NCI-H2029 (cell line): ENCODE measurements at regions not wholly inside any gene's neighbourhood (a gene's known extent, or its start where the extent isn't known, plus 50 kb on each side); places are given as distances from the start of the nearest gene placed in this dataset.

Source experiments
- DNase-seq: peaks from one replicate; lab custom pipeline; 2025; lab: John Stamatoyannopoulos, UW

DNA sequence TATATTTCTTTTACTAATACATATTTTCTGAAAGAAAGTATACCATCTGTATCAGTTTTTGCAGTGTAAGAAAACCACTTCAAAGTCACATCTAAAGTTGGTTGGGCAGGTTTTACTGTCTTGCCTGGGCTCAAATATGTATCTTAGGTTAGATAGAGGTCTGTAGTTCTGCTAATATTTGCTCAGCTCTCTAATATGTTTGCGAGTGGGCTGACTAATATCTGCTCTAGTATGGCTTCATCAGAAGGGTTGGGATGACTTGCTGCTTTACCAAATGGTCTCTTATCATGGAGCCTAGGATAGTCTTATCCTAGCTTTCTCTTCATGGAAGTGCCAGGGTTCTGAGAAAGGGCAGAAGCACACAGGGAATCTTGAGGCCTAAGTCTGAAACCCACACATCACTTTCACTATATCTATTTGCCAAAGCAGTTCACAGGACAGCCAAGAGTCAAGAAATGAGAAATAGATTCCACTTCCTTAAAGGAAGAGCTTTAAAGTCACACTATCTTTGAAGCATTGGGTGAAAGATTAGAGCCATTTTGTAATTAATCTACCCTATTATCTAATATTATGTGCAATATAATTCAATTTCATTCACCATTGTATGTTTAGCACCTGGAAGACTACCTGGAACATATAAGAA lies 610.0 kb downstream of the KCNJ3 start:
- DNase-seq: no peak

DNA sequence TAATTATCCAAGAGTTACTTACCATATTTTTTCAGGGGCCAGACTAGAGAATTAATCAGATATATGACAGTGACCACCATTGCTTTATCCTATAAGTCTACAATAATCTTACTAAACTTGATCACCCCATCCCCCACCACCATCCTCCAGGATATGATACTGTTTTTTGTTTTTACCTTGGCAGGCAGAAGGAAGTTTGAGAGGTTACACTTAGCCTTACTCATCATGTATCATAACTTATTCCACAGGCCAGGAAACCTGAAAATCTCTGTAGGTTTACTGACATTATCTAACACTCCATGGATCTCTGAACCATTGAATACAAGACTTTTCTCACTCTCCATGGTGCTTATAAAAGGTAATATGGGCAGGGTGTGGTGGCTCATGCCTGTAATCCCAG lies 602.7 kb downstream of the KCNJ3 start:
- DNase-seq: no peak

DNA sequence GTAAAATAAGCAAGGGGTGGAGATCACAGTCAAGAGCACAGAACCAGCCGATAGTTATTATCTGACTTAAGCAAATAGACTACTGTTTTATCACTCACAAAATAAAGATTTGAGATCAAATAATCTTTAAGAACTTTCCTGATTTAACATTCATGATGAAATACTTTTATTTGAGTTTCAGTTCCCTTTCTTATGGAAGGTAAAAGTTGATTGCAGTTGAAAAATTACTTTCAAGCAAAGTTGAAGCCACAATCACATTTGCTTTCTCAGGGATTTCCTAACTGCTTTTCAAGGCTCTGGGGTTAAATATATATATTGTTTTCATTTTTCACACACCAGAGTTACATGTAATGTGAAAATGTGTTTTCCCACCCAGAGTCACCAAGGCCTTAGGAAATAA lies 599.5 kb downstream of the KCNJ3 start:
- DNase-seq: no peak

DNA sequence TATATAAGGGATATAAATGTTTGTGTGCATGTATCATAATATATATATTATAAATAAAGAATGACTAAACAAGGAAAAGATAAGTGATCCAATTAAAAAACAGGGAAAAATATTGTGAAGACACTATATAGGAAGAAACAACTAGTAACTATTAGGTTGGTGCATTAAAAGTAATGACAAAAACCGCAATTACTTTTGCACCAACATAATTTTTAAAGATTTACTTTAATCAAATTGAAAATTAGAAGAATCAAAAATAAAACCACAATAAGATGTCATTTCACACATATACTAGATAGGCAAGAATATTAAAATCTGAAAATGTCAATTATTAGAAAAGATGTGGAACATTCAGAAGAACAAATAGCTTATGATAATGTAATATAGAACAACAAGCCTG lies 595.9 kb downstream of the KCNJ3 start:
- DNase-seq: no peak

DNA sequence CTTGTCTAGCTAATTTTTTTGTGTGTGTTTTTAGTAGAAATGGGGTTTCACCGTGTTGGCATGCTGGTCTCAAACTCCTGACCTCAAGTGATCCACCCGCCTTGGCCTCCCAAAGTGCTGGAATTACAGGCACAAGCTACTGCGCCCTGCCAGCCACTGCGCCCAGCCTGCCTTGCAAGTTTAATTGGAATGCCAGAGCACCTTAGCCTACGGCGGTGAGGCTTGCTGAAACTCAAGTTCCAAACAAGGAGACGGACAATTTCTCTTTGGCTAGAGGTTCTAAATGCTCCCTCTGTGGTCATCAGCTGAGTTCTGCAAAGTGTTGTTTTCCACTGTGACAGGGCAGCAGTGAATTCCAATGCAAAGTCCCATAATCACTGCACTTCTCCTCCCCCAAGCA lies 583.4 kb downstream of the KCNJ3 start:
- DNase-seq: no peak

DNA sequence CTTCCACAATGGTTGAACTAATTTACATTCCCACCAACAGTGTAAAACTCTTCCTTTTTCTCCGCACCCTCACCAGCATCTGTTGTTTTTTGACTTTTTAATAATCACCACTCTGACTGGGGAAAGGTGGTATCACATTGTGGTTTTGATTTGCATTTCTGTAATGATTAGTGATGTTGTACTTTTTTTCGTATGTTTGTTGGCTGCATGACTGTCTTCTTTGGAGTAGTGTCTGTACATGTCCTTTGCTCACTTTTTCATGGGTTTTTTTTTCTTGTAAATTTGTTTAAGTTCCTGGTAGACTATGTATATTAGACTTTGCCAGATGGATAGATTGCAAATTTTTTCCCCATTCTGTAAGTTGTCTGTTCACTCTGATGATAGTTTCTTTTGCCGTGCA lies 574.8 kb downstream of the KCNJ3 start:
- no peak for DNase-seq

DNA sequence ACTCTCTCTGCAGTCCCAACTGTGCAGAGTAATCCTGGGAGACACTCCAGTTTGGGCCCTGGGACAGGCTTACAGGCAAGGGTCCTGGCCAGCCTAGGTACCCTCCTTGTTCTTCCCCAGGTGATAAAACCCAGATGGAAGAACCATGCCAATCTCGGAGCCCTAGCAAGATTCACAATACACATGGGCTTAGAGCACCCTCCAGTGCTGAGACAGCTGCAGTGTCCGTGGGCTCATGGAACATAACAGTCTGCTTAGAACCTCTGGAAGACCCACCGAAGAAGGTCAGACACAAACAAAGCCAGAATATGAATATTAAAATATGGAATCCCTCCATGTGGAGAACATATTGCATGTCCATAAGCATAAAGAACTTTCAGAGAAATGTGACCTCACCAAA lies 568.1 kb downstream of the KCNJ3 start:
- no peak for DNase-seq

DNA sequence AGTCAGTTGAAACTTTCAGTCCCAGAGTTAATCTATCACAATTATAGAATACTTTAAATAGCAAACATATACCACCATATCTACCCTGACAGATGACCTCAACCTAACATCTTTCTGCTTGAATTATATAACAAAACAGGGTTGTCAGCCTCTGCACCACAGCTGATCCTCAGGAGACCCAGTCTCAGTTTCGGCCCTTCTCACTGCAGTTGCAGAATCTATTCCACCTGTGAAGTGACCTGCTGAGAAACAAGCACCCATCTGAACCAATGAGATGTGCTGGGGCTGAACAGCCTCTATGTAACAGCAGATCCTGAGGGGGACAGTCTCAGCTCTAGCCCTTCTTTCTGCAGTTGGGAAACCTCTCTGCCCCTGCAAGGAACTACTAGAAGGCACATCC lies 567.6 kb downstream of the KCNJ3 start:
- no peak for DNase-seq

DNA sequence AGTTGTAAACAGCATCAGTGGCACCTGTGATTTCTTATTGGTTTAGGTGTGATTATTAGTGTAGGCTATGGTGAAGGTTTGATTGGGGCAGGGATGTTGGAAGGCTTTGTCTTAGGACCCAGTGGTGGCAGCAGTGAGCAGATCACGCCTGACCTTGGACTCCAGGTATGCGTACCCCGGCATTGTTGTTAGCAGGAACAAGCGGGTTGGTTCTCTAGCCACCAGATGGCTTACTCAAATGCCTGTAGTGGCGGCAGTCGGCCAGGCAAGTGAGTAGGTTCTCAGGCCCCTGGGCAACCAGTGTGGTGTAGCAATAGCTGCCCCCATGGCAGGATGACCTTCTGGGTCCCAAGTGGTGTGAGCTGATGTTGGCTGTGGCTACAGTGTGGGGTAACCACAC lies 558.3 kb downstream of the KCNJ3 start:
- DNase-seq: no peak

DNA sequence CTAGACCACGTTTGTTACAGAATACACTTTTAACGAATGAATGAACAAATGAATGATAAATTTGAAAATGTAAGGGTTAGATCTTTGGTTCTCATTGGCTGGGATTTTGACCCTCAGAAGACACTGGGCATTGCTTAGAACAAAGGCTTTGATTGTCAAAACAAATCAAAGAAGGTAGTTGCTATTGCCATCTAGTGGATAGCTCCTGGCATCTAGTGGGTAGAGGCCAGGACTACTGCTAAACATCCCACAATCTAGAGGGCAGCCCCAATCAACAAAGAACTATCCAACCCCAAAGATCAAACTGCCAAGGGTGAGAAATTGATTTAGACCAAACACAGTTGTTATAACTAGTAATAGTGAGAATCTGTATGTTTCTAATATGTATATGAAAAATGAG lies 552.3 kb downstream of the KCNJ3 start:
- DNase-seq: no peak

DNA sequence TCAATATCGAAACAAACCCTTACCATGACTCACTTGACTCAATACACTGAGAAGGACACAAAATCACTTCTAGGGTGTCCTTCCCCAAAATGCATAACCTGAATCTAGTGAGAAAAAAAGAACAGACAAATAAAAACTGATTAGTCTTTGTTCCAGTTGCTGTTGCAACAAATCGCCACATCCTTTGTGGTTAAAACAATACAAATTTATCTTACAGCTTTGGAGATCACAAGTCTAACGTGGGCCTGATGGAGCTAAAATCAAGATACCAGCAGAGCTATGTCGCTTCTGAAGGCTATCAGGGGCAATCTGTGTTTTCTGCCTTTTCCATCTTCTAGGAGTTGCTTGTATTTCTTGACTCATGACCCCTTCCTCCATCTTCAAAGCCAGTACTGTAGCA lies 541.7 kb downstream of the KCNJ3 start:
- DNase-seq: no peak

DNA sequence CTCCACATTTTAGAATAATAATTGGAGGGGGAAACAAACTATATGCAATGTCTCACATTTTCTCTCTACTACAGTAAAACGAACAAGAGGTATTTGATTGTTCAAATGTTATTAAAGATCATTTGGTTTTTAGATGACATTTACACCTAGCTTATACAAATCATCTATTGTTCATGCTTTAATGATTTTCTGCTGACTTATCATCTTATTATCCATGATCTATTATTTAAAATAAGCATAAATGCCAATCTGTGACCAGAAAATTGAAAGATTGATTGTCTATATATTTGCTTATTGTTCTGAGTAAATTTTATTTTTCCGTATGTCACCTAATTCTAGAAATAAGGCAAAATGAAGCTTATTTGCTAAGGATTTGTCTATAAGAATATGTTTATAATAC lies 537.2 kb downstream of the KCNJ3 start:
- DNase-seq: no peak

DNA sequence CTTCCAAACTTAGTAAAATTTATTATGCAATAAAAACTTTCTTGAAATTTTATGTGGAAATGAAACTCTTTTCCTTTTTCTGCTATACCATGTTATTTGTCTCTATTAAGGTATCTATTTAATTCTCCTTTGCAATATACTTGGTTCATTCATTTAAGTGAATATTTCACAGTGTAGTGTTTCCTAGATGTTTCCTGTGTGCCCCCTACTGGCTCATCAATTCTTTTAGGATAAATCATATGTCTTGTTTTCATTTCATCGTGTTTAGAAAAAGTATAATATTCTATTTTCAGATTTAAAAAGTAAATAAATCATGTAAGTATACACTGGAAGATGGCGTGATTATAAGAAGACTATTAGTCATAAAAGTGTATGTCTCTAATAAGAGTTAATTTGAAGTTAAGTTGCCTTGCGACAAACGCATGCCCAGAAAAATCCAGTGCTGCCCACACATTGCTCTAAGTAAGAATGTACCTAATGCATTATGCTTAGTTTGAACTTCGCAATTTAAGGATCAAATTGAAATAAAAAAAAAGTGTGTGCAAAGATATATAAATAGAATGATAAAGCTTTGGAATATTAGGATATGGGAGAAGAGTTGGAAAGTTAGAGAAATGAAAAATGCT lies 525.4 kb downstream of the KCNJ3 start:
- DNase-seq: peak; percentile 5

DNA sequence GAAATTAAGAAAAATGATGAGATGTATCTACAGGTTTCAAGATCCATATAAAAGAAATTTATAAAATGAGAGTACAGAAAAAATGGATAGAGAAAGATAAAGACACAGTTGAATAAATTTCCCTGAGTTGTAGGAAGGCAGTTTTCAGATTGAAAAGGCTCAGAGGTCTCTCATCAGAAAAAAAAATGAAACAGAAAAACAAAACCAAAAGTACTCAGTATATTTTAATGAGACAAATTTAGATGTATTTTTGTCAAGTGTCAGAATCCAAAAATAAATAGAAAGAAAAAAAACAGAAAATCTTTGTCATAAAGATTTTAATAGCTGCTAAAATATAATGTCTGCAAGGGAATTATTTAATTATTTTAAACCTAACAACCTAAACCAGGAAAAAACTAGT lies 520.5 kb downstream of the KCNJ3 start:
- DNase-seq: no peak

DNA sequence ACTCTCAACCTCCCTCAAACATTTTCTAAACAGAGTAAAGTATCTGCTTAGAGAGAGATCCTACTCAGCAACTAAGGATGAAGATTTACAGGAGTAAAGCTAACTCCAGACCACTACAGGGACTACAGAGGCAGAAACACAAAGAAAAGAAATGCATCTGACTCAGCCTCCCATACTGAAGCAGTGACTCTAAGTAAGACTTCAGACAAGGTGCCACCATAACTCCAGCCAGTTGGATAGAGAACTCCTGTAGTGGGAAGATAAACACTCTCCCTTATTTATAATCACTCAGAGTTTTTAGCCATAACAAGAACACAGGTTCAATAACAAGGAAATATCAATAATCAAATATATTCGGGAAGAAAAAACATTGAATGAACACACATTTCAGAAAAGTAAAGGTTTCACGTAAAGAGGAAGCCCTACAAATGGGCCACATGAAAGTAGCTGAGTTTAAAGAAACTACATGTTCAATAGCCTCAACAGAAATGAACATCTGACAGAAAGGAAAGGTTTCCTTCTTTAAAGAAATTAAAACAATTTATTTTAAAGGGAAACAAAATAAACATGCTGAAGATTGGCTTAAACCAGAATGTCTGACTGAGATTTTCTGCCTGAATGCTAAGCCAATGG lies 519.9 kb downstream of the KCNJ3 start:
- no peak for DNase-seq

DNA sequence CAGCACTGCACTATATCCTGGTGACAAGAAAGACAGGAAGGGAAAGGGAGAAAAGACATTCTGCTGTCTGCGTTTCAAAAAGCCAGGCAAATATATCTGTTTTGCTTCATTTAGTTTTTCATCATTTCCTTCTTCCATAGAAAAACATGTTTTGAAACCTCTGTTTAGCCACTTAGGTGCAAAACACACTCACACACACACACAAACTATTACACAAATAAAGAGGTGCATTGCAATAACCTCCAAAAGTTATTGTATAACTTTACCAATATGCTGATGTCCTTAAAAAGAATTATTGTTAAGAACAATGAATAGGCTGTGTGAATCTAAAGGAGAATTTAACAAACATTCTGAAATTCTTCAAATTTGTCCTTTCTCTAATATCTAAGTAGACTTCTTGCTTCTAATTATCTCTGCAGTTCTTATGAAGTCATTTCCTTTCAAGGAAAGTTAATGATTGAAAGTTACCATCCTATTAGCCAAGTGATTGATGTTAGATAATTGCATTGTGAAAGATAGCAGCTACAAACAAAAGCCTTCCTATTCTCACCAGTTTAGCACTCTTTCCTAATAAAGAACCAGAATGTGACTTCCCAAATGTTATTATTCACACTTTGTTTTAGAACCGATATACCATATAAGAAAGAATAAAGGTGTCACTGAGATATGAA lies 516.7 kb downstream of the KCNJ3 start:
- no peak for DNase-seq

DNA sequence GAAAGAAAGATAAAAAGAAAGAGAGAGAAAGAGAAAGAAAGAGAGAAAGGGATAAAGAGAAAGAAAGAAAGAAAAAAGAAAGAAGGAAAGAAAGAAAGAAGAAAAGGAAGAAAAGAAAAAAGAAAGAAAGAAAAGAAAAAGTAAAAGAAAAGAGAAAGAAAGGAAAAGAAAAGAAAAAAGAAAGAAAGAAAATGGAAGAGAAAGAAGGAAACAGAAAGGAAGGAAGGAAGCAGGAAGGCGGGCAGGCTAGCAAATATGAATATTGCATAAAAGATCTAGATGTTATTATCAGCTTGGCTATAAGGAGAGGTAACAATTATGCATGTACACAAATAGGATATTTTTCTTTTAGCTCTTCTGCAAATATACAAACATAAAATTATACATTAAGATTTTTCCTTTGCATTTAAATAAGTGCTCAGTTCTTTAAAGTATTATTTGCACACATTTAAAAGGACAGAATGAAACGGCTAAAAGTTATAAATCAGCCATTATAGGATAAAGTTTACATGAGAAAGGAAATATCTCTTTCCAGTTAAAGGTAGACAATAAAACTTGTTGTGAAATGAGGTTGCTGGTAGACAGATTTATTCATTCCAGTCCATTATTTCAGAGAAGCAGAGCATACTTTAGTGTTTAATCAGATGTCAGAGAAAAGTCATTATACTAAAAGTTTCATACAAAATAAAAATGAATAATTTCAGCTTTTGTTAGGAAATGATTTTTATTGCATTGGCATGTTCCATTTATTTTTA lies 511.4 kb downstream of the KCNJ3 start:
- DNase-seq: no peak

DNA sequence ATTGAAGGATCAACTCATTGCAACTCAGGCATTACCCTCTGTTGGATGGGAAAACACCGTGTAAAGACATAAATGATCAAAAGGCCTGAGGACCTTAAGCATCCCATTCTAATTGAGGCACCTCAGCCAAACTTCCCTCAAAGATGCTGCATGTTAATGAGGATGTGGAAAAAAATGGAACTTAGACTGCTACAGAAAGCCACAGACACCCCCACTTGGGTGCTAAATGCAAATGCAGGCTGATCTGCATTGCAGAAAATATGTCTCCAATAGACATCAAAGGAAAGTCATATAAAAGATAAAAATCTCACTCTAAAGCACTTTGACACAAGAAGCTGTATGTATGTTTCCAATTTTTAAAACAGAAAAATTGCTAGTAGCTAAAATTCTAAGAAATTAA lies 504.7 kb downstream of the KCNJ3 start:
- DNase-seq: no peak

DNA sequence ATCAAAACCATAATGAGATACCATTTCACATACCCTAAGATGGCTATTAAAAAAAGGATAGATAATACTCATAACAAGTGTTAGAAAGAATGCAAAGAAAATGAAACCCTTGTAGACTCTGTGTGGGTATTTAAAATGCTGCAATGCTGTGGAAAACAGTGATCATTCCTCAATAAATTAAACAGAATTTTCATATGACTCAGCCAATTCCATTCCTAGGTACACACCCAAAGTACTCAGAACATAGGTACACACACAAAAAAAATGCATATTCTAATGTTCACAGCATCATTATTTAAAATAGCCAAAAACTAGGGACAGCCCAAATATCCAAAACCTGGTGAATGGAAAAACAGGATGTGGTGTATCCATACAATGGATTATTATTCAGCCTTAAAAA lies 502.3 kb downstream of the KCNJ3 start:
- no peak for DNase-seq

DNA sequence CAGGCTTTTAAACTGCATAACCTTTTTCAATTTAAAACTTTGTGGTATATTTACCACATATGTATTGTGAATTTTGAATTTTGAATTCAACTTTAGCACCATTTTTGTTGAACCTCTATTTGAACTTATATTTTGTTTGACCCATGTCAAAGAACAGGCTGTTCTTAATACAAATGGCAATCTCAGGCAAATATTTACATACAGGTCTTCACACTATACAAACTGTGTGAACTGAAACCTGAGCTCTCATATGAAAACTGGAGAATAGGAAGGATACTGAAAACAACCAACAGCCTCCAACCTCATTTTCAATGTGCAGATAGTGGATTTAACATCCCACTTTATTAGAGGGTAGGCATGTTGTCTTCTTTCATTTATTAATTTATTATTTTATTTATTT lies 491.8 kb downstream of the KCNJ3 start:
- peak; percentile 54 for DNase-seq

DNA sequence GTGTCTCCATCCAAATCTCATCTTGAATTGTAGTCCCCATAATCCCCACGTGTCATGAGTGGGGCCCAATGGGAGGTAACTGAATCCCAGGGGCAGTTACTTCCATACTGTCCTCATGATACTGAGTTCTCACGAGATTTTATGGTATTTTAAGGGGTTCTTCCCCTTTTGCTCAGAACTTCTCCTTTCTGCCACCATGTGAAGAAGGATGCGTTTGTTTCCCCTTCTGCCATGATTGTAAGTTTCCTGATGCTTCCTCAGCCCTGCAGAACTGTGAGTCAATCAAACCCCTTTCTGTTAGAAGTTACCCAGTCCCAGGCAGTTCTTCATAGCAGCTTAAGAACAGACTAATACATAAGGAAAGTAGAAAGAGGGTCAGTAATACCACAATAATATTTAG lies 480.4 kb downstream of the KCNJ3 start:
- no peak for DNase-seq

DNA sequence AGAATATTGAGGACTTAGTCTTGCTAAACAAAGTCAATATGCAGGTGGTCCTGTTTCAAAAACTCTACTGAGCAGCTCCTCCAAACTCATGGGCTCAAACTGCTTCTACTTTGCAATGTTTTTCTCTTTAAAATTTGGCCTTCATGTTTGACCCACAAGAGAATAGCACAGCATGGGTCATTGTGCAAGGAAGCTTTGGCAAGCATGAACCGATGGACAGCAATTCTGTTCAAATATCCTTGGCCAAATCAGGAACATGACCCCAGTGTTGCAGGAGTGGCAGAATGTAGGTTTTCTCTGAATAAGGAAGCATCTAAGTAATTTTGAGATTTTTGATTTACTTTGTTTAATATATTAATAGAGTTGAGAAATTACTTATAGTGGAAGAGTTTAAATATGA lies 477.9 kb downstream of the KCNJ3 start:
- DNase-seq: no peak

DNA sequence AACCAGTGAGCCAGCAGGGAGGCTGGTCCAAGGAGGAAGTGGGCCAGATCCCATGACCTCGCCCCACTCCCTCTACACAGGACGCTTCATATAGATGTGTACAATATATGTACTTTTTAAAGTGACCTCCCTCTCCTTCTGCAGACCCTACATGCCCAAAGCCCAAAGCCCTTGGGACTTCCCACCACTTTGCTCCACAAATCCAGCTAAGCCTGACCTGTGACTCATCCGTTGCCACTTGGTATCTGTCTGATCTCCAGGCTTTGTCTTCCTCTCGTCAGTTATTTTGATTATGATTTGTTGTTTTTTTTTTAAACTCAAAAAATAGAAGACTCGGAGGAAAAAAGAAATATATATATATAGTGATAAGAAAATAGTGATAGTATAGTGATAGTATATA lies 470.8 kb downstream of the KCNJ3 start:
- DNase-seq: no peak
